ENCODE measurements at regions not wholly inside any gene's neighbourhood (a gene's known extent, or its start where the extent isn't known, plus 50 kb on each side); places are given as distances from the start of the nearest gene placed in this dataset.

DNA sequence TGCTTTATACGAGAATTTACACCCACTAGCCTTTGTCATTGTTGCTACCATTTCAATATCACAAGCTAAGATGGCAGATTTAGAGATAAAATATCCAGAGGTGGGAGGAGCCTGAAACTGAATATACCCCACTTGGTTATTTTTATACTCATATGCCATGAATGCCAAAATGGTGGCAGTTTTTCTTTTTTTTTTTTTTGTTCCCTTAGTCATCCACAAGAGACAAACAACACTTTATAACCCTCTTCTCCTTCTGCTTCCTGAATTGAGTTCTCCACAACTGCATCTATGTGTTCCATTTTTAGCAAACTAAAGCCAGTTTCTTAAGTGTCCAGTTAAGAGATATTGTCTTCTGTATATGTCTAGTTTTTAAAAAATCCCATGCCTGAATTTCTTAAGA, 558.4 kb downstream of the LMO4 start:
- DNase-seq: no peak

DNA sequence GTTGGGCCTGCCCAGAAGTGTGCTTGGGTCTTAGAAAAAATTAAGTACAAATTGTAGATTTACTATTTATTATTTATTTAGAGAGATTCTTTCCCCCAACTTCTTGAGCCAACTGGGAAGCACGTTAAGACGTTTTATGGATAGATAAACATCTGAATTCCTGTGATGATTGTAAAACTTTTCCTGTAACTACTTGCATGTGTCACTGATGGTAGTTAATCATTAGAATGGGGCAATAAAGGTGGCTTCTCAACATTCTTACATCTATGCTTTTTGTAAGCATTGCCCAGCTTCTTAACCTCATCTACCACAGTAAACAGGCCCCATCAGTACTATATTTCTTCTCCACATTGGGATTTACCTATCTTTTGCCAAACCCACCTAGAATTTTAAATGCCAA, 559.8 kb downstream of the LMO4 start:
- no peak for DNase-seq

DNA sequence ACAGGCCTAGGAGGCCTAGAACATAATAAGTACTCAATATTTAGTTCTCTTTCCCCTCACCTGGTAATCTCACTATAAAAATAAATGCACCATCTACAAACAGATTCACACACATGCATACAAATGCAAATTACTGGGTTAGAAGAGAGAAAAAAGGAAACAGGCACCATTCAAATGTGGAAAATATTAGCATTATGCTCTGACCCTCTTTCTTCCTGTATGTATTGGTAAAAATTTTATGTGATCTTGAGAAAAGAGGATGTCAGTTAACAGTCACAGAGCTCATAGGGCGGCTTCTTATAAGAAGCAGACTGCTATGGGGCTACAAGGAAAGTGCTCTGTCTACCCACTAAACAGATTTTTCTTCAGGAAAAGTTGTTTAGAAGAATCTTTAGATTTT, 565.4 kb downstream of the LMO4 start:
- DNase-seq: no peak

DNA sequence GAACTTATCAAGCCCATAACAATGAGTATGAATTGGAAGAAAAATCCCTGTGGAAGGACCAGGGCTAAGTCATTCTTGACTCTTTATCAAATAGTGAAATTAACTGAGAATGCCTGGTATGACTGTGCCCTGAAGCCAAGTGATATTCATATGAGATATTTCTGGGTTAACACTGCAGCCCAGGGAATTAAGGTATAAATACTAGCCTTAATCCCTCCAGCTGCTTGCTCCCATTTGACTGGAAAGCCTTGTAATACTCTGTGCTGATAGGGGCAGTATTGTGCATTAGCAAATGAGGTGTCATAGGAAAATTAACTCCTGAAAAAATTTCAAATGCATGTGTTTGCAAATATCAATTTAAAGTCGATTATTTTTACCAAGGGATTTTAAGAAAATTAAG, 568.8 kb downstream of the LMO4 start:
- no peak for DNase-seq

DNA sequence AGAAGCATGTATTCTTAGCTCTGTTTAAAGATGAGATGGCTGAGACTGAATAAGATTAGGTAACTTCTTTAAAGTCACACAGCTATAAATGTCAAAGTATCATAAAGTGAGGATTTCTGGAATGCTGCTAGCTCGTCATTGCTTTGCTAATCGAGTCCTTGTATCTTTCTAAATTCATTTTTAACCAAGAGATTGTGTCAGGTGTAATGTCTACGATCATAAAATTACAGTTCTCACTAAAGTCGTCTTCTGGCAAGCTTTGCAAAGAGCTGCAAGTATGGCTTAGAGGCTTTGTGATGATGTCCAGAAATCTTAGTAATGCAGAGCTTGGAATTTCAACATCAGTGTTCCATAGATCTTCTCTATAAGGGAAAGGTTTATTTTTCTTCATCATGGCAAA, 569.8 kb downstream of the LMO4 start:
- DNase-seq: no peak

DNA sequence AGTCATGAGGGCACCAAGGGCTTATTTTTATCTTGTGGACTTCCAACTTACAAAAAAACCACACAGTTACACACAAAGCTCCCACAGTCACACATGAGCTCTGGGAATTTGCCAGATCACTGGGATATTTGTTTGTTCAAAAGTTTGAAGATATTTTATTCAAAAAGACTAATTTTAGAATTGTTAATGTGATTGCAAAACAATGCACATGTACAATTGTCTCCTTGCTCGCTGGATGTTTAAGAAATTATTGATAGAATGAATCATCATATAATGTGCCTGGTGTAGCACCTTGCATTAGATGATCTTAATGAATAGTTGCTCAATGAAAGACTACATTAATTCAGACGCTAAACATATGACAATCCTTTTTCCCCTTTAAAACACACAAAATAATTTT, 570.3 kb downstream of the LMO4 start:
- DNase-seq: no peak

DNA sequence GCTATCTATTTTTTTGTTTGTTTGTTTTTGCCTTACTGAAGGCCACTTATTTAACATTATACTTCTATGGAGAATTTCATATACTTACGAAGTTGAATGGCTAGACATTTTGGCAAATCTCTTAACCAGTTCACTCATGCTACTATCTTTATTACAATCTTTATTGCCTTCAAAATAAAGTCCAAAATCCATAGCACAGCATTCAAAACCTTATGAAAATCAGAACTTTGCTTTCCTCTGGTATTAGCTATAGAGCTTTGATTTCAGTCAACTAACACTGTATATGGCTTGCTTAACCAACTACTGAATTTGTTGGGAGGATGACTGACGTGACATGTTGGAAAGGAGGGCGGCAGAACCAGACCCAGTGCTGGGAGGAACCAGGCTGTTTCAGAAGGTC, 571.1 kb downstream of the LMO4 start:
- no peak for DNase-seq

DNA sequence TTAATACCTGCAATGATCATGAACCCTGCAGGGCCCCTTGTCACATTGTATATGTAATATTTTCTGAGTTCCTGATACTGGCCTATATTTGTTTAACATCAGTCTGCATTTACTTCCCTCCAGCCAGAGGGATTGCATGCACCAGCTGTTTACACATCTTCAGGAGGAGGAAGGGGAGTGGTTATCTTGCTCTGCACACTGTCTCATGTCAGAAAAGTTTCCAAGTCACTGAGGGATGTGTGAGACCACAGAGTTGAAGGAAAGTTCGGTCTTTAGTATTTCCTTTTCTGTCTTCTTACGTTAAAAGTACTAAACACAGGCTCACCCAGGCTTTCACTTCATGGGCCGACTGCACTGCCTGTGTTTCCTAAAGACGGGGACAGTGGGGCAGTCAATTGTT, 574.1 kb downstream of the LMO4 start:
- DNase-seq: no peak

DNA sequence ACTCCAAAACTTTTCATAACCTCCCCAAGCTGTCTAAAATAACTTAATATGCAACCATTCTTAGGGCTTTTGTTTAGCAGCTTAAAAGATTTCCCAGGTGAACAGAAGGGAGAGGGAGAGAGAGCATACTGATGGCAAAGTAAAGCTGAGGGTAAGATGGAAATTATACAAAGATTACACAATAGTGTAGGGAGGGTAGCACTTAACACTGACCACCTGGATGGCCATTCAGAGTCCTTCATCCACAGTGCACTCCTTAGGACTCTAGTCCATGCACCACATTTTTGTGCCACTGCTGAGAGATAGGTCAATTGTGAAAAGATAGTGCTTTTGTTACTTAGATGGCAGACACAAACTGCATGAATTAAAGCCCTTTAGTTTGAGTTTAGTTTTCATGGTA, 574.6 kb downstream of the LMO4 start:
- no peak for DNase-seq

DNA sequence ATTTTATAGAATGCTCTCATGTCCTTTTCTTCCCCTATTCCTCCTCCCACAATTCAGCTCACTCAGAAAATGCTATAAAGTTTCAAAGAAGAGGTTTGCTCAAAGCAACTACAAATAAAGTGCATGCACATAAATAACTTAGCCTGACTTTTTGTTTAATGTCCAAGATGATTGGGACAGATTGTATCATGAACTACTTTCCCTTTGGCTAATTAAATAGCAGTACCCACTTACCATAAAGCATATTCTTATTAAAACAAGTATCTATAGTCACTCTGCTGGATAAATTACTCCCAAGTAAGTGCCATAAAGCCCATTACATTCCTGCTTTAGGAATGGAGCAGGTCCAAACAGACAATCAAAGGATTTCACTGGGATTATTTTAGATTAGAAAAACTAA, 576.0 kb downstream of the LMO4 start:
- no peak for DNase-seq

DNA sequence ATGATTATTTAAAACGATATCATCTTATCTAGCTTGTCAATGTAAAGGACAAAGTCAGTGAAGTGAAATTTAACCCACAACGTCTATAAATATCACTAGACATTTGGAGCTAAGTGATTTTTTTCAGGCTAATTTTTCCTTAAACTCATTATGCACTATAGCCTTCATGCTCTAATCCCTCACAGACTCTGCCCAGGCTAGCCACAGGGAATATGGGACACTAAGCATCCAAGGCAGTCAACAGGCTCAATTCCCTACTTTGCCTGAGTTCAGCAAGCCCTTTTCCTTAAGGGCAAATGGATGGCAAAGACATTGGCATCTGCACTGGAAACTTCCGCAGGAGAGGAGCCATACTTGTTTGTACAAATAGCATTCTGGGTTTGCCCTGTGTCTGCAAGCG, 577.0 kb downstream of the LMO4 start:
- DNase-seq: no peak

DNA sequence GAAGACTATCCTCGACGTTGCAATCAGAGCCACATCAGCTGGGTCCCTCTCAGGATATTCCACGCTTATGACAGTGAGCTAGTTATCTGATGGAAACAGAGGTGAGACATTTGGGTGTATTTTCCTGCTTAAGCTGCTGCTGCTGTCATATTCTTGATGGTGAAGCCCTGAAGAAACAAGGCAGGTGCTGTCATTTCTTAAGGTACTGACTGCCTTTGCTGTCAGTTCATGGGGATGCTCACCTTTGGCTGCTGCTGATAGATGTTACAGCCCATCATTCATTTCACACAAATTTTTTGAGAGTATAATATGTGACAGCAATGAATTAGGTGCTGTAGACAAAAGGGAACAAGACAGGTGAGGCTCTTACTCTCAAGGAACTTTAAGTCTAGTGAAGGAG, 577.4 kb downstream of the LMO4 start:
- no peak for DNase-seq

DNA sequence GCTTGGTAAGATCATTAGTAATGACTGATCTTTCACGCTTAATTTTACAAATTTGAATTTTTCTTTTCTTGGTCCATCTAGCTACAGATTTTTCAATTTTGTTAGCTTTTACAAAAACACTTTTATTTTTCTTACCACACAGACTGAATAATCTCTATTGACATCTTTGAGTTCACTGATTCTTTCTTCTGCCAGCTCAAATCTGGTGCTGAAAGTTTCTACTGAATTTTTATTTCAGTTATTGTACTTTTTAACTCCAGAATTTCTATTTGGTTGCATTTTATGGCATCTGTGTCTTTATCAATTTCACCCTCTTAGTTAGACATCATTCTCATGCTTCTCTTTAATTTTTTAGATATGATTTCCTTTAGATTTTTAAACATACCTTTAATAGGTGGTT, 584.7 kb downstream of the LMO4 start:
- no peak for DNase-seq

DNA sequence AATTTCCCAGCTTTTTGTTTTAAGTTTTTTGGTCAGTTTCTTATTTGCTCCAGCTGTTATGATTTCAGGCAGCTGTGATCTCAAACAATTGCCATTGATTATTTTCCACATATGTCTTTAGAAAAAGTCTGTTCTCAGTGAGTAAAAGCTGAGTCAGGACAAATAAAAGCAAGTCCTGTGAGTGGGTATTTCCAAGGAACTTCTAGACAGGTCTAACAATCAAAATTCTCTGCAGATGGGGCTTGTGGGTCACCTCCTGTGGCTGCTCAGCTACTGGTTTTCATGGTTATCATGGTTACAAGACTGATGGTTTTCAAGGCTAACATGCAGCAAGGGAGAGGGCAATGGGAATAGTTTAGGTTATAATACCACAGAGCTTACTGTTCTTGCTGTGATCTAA, 585.7 kb downstream of the LMO4 start:
- DNase-seq: no peak

DNA sequence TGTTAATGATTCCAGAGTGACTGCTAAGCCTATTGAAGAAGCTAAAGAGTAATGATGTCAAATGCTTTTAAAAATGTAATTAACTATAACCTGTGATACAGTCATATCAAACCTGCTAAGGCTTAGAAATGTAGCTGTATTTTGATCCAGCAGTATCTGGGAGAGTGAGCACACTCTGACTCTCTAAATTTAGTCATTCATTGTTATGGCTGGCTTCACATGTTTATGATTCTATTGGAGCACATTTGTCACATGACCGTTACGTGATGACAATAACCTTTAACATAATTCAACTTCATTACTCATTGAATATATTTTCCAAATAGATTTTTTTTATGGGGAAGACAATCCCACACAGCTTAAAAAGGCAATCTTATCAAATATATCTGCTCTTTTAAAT, 587.1 kb downstream of the LMO4 start:
- no peak for DNase-seq

DNA sequence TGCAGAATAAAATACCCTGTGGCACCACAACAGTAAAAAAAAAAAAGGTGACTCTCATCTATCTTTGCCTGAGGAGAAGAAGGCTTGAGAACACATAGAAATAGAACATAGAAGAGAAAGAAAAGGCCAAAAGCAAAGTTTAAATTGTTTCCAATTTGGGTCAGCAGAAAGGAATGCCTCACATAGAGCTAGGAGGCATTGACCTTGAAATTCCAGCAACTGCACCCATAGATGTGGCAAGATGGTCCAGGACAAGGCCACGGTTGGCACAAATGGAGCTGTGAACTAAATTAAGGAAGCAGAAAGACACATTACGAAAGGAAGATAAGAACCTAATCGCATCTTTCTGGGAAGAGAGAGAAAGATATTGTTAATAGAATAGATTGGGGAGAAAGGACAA, 588.3 kb downstream of the LMO4 start:
- no peak for DNase-seq

DNA sequence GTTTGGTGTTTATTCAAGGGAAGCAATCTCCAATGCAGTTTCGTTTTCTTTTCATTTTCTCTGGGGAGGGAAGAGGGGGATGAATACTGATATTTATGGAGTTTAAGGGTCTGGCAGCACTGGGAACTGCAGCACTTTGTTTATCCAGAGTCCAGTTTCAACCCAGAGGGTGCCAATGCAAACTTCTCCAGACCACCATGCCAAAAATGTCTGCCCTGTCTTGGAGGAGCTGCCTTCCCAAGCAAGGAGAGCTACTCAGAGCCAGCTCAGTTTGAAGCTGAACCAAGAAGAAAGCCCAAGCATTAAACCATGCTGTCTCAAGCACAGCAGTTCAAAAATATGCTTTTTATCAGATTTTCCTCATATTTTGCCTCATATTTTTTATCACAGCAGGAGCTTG, 589.7 kb downstream of the LMO4 start:
- no peak for DNase-seq

DNA sequence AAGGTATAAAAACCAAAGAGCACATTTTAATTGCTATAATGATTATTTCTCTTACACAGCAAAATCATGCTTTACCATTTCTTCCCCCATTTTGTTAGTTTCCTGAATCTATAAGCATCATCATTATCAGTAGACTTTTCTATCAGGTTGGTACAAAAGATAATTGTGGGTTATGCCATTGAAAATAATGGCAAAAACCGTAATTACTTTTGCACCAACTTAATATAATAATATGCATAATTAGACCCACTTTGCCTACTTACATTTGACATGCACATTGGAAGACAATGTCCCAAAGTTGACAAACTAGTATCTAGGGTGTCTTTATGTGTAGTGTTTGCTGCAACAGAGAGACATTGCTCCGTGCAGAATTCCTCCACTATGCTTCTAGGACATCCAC, 594.2 kb downstream of the LMO4 start:
- DNase-seq: no peak

DNA sequence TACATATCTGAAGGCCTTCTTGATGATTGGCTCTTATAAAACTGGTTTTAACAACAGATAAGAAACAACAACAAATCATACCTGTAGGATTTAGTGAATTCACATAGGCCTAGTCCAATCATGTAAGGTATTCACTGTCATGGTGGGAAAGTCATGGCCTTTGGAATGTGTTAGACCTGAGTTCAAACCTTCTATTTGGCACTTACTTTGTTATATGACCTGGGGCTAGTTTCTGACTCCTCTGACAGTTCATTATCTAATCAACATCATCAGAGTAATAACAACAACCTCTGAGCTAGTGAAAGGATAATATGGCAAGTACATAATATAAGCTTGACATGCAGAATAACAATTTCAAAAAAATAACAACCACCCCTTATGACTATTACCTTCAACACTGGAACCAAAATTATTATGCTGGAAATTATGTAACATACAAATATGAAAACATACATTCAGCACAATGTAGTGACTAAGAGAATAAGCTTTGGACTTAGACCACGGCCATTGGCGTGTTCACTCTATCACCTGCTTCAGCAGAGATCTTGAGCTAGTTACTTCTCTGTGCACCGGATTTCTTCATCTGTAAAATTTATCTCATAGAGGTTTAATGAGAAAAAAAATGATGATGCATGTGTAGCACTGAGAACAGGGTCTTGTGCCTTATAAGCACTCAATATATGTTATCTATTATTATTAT, 597.6 kb downstream of the LMO4 start:
- no peak for DNase-seq

DNA sequence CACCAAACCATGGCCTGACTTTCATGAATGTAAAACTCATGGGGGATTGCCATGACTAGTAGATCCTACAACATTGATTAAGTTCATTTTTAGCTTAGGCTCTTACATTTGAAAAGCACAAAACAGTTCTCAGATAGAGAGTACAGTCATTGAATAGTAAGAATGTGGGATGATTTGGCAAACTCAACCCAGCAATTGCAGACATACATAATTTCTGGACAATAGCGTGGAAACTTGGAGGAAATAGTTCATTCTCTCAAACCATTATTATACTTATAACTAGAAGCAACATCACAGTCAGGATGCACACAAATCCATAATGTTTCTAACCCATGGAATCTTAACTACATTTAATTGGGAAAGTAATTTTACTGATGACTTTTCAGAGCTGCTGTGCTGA, 598.2 kb downstream of the LMO4 start:
- no peak for DNase-seq

DNA sequence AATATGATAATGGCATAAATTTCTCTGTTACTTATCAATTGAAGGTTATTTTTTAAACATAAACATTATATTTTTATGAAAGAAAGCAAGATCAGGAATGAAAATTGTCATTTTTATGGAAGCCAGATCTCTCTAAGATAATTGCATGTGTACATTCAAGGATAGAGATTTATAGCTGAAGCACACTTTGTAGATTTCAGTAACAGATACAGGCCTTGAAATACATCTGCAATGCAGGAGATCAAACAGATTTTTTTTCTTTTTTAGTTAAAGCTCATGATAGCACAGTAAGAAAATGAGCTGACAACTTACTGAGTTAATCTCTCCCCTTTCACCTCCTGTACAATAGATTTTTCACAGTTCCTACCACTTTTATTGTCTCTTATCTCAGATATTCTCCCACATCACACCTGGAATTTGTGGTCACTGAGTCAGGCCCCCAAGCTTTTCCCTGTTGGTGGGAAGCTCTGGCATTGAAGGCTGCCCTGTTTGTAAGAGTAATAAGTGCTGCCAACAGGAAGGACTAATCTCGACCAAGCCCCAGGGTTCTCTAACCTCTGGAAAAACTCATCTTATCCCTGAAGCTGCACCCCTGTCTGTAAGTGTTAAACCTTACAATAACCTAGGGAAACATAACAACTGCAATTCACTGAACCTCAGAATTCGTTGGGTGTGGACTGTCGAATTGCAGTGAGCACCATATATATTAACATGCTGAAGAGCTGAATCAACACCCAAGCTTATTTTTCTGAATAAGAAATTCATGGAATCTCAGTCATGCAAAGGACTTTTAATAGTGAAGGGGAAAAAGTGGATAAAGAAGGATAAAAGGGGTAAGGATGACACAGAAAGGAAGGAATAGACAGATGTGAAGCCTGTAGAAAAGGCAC, 599.0 kb downstream of the LMO4 start:
- no peak for DNase-seq

DNA sequence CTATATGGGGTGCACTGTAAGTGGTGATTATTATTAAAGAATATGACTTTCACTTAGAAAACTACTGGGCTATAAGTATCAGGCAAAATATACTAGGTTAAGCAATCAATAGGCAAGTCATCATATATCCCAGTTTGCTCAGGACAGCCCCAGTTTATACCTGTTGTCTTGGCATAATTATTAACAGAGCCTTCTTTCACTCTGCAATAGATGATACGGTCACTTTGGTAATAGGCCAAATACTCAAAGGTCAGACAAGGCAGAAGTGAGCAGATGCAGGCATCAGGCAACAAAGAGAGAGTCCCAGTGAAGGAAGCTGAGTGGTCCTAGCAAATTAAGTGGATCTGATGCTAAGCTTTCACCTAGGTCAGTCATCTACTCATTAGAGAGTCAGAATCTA, 599.9 kb downstream of the LMO4 start:
- no peak for DNase-seq

DNA sequence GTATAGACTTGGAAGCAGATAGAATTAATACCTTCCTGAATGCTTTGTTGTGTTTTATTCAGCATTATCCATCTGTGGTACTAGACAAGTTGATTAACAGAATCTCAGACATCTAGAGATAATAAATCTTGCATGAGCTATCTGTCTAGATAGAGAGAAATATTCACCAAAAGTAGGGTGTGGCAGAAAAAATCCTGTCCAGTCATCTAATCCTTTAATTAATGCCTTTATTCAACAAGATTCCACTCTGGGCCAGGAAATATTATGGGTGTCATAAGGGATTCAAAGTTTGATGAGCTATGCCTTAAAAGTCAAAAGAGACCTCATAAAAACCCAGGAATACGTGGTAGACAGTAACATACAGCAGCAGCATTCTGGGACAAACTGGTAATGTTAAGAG, 601.2 kb downstream of the LMO4 start:
- no peak for DNase-seq

DNA sequence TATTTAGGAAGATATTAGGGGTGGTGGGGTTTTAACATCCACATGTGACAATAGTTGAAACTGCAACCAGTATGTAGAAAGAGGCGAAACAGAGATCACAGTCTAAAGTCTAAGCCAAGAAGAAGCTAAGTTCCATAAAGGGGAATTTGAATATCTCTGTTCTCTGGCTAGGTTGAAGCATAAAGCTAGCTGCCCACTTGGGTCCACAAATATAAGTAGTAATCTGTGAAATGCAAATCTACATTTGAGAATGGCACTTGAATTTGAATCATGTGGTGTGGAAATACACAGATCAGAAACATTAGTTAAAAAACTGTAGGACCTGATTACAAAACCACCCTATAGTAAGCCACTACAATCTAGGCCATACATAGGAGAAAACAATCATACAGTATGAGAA, 602.1 kb downstream of the LMO4 start:
- no peak for DNase-seq

DNA sequence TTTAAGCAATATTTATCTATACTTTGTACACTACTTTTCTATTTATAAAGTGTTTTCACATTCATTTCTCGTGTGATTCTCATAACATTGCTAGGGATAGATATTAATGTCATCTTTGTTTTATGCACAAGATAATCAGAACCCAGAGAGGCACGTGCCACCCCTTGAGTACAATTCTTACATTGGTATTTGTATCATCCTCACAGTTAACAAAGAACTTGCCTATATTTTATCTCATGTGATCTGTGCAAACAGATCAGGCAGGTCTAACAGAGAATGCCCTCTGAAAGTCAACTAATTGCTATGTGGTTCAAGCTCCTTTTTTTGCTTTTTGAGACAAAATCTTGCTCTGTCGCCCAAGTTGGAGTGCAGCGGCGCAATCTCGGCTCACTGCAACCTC, 604.5 kb downstream of the LMO4 start:
- no peak for DNase-seq

All from NCI-H1436 (cell line).